8988T (cell line): ENCODE measurements at regions not wholly inside any gene's neighbourhood (a gene's known extent, or its start where the extent isn't known, plus 50 kb on each side); places are given as distances from the start of the nearest gene placed in this dataset.
"Not testable (repeated sequence)": the region's sequence is repeated elsewhere in the genome, so short reads cannot be mapped to it uniquely, and the experiment has no call there.

Experiments
- DNase-seq: peaks from one replicate; pipeline ENCODE4 v3.0.0; 2011

DNA sequence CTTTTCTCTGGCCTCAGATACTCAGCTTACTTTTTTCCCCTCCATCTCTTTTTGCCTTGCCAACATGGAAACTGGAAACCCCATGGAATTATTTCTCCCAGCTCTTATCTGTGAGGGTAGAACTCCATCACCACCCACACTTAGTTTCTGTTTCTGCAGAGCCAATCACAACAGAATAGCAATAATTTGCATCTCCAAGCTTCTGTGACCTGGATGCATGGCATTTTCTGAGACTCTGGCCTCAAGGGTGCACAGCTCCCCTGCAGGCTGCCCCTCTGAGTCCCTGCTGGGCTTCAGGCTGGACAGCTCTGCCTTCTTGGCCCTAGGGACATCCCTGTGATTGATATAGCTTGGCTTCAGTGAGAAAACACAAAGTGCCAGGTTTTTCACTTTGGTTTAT lies 316.5 kb upstream of the FZD8 start:
- not testable (repeated sequence) for DNase-seq

DNA sequence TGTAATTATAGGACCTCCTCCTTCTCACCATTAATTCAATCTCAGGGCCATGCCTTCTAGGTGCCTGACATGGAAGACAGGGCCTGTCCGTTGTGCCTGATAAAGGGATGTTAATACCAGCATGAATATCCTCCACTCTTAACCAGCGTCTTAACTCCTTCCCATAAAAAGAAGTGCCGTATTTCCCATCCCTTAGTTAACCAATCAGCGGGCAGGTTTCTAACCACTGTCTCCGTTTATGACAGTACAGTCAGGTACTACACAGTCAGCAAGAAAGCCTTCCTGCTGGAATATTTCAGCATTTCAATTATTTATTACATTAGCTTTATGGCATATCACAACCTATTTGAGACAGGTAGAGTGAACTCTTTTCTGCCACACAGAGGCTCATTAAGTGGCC lies 308.6 kb upstream of the FZD8 start:
- DNase-seq = no peak

DNA sequence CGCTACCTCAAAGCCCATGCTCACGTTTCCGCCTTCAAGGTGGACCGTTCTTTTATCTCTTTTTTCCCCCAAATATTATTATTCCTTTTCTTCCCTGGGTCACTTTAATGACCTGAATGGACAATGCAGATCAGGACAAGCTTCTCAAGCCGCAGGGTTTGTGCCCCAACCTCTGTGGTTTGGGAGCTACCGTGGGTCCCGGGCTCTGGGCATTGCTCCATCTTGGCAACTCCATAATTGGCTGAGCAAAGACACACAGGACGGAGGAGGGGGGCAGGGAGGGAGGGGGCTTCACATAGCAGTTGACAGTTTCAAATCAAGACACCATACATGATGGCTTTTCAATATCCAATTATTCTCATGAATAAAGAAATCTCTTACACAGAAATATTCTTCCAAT lies 308.1 kb upstream of the FZD8 start:
- no peak for DNase-seq

DNA sequence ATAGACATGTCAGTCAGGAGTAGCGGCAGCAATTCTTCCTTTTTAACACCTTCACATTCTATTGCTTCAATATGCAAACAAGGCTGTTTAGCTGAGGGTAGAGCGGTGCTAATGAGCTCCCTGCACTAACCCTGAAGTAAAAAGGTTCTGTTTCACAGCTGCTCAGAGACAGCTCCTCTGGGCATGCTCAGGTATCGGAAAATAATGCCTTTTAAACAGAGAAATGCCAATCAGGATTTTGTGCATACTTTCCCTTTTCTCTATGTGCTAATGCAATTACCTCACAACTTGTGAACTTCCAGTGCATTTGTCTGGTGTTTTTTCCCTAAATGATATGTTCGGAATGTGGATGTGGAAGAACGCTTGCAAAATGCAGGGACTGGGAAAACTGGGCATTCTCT lies 307.7 kb upstream of the FZD8 start:
- DNase-seq = no peak

DNA sequence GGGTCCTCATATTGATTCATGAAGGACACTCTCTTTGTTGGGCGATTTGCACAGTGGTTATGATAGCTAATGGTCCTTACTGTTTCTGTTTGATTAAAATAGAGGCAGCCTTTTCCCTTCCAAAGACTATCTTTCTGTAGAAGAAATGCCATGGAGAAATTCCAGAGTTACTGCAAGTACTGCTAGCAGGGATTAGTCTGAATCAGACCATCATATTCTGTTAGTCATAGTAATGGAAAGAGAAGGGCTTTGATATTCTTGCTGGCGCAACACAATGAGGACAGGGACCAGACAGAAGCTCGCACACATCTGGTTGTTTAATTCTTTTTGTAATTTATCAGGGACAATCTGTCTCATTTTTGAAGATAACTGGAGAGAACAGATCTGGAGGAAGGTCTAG lies 304.5 kb upstream of the FZD8 start:
- DNase-seq = no peak

DNA sequence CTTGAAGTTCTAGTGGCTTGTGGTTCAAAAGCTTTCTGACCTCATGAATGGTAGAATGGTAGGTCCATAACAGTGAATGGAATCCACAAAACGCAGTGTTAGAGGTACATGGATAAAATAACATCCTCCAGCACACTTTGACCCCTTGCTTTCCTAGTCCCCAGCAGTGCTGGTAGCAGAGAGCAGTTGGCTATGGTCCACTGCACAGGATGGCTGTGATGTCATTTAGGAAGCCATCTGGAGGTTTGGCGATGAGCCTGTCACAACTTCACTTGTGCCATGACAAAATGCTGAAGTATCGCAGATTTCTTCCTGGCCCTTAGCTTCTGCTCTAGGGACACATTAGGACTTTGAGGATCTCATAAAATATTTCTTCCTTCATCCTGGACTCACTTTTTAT lies 300.0 kb upstream of the FZD8 start:
- no peak for DNase-seq

DNA sequence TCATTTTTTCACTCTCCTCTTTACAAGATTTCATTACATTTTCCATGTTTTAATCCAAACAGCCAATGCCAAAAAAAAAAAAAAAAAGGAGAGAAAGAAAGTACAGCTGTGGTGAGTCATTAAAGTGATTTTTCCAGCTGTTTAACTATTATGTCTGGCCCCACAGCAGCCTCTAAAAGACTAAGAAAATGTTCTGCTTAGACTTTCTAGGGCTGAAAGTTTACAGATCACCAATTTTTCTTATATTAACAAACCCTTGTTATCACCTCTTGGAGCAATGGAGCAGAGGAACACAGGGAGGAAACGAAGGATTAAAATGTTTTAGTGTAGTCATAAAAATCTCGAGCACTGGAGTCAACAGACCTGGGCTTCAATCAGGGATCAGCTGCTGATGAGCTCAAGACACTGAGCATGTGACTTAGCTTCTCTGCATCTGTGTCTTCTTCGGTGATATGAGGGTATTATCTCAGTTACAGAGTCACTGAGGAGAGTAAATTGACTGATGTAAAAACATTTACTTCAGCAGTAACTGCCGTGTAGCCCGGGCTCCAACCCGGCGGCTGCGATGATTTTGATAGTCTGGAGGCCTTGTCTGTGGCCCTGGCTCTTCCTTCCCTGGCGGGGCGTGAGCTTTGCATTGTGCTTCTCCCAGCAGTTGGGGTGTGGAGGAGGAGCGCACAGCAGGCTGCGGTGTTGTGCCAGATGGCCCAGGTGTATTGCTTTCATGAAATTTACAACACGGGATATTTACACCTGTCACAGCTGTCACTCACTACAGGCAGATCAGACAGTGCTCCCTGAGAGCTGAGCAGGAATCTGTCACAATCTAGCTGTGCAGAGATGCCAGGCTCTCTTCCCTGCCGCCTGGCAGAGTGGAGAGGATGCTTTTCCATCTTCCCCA lies 298.3 kb upstream of the FZD8 start:
- DNase-seq = no peak

DNA sequence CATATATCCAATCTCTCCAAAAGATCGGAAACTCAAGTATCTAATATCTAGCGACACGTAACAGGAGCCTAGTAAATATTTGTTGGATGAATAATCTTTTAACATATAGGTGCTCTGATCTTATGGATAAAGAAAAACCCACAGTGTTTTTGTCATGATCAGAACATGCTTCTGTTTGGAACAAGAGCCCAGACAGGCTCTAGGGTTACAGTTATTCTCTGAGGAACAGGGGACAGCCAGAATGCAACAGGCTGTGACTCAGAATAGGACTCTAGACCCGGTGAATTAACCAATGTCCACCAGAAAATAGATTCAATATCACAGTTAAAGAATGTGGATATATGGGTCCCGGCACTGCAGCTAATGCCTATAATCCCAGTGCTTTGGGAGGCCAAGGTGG lies 296.1 kb upstream of the FZD8 start:
- DNase-seq = no peak

DNA sequence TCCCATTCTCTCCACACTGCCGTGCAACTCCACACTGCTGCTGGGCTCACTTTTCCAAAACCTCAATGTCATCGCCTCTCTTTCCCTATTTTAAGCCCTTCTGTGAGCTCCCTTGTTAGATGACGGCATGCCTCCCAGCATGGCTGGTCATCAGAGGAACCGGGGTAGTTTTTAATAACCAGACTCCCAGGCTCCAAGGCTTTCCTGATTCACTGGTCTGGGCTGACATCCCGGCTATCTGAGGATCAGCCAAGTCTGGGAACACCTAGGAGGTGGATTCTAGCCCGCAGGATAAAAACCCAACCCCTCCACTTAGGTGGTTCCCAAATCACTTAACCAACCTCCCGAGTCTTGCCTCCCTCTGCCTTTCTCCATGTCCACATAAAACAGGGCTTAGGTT lies 295.4 kb upstream of the FZD8 start:
- no peak for DNase-seq

DNA sequence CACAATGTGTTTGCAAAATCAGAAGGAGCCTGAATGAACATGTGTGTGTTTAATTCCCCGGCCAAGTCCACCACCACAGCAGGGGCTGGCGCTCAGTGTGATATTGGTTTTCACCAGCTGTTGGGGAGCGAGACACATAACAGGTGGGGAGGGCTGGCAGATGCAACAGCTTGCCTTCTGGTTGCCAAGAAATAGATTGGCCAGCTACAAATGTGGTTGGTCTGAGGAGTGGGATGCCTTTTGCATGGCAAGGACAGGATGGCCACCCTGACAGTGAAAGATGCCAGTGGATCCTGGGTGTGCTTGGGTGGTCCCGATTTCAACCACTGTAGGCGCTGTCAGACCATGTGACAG lies 292.5 kb upstream of the FZD8 start:
- DNase-seq = no peak

DNA sequence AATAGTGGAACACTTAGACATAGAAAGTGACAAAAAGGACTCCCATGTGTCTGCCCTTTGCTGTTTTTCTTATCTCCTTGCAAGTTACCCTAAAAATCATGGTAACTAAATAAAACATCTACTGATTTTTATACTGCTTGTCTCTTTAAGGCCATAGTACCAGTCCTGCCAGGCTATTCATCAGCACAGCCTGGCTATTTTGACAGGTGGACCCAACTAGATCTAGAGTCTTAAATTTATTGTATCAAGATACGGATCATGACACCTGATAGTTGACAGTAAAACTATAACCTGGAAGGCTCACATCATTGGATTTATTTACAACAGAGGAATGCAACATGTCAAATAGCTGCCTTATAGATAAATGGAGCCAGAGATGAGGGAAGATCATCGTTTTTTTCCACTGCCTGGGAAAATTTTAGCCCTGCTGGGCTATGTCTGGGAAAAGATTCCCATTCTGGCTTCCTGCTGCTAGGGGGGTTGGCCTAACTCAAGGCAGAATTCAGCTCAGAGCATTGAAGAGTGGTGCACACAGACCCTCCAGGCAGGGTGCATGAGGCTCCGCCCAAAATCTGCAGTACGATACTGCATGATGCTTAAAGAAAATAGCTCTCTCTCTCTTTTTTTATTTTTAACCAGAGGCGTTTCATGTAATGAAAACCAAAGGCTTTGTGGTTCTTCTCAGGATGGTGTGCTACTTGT lies 292.0 kb upstream of the FZD8 start:
- no peak for DNase-seq

DNA sequence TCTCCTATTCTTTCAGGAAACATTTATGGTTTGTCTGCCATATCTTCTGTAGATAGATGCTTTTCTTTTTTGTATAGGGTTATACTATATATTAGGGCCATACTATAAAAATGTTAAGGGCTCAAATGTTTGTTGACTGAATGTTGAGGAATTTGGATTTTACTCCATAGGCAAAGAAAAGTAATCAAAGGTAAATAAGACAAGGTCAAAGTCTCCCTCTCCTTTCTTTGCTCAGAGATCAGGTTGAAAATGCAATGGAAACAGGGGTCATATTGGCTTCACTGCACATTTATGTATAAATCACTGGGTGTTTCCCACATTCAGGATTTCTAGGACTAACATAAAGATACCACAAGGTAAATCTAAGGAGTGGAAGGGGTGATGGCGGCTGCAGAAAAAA lies 291.4 kb upstream of the FZD8 start:
- DNase-seq = no peak

DNA sequence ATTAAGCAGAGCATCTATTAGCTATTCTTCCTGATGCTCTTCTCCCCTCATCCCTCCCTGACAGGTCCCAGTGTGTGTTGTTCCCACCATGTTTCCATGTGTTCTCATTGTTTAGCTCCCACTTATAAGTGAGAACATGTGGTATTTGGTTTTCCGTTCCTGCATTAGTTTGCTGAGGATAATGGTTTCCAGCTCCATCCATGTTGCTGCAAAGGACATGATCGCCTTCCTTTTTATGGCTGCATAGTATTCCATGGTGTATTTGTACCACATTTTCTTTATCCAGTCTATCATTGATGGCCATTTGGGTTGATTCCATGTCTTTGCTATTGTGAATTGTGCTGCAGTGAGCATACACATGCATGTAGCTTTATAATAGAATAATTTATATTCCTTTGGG lies 287.9 kb upstream of the FZD8 start:
- DNase-seq = not testable (repeated sequence)

DNA sequence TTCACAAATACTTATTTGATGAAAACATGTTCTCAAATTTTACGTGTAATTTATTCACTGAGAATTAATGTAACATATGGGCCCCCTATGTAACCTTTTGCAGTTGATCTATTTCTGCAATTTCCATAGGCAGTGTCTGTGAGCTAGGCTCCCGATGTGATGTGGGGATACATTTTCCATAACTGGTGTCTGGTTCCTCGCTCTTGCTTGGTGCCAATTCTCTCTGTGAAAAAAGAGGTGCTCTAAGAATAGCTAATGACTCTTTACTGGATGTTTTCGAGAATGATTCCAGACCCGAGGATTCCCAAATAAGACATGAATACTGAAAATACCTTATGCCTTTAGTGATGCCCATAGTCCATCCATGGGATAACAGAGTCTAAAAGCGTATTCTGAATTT lies 286.7 kb upstream of the FZD8 start:
- DNase-seq = no peak

DNA sequence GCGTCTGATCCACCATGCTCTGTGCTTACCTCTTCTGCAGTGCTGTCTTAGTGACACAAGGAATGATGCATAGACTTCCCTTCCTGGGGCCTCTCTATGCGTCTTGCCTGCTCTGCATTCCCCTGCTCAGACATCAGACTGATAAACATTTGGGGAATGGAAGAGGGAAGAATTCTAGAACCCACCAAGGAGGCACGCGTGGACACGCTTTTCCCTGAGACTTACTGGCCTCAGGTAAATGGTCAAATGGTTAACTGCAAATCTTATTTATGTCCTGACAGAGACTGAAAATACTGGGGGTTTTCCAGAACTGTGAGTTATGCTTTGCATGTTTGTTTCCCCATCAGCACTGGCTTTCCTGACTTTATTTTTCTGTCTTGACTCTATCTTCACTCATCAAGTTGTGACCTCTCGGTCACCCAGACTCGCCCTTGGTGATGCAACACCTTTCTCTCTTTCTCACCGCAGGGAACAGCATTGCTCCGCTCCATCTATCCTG lies 285.9 kb upstream of the FZD8 start:
- DNase-seq = no peak

DNA sequence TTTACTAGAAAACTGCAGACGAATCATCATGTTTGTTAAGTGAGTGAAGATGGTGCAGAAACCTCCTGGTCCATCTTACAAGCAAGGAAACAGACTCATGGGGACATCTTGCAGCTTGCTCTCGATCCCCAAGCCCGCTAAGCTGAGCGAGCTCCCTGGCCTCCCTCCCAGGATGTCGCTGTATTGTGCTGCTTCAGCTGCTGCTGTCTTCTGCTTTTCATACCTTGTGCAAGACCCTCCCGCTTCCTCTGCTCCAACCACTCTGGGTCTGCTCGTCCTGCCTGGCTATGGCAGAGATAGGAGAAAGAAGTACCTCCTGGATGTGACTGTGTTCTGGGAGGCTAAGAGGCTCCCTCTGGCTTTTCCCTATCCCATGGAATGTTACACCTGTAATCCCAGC lies 285.2 kb upstream of the FZD8 start:
- DNase-seq = no peak

DNA sequence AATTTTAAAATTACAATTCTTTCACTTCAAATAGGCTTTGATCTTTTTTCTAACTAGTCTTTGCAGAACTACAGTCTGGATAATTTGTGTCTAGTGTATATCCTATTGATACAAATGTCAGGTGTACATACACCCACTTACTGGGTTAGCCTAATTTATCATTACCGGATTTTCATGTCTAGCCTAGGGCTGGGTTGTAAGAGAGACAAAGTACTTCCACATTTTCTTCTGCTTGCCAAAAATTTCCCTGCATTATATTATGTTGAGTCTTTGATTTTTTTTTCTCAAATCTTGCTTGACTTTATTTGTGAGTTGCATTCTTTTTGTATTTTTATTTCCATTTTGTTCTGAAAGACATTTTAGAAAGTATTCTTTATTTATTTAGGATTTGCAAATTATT lies 284.8 kb upstream of the FZD8 start:
- no peak for DNase-seq

DNA sequence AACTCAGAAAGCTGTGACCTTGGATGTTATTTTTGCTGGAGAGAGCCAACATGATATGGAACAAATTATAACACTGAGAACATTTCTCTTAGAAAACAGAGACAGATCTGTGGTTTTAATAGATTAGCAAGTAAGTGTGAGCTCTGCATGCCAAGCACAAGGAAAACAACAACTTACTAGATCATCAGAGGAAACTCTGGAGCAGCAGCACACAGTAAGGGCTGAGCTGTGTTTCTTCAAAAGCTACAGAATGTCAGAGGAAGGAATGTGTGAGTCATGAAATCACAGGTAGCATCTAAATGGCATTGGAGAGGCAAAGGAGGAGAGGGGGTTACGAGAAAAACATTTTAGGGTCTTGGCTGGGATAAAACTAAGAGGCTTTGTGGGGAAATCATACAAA lies 283.4 kb upstream of the FZD8 start:
- no peak for DNase-seq

DNA sequence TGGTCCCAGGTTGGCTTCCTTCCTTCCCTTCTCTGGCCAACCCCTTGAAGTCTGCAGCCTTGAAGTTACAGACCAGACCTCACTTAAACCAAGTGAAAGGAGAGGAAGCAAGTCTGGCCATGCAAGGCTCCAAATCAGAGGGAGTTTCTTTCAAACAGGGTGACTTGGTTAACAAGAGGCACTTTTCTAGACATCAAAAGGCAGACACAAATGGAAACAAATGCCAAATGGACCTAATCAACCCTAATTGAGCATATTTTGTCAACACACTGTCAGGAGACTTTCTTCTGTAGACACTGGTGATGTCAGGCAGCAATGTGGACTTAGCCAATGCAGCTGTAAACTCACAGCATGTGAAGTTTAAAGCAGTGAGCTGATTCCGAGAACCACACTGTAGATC lies 282.7 kb upstream of the FZD8 start:
- DNase-seq = no peak

DNA sequence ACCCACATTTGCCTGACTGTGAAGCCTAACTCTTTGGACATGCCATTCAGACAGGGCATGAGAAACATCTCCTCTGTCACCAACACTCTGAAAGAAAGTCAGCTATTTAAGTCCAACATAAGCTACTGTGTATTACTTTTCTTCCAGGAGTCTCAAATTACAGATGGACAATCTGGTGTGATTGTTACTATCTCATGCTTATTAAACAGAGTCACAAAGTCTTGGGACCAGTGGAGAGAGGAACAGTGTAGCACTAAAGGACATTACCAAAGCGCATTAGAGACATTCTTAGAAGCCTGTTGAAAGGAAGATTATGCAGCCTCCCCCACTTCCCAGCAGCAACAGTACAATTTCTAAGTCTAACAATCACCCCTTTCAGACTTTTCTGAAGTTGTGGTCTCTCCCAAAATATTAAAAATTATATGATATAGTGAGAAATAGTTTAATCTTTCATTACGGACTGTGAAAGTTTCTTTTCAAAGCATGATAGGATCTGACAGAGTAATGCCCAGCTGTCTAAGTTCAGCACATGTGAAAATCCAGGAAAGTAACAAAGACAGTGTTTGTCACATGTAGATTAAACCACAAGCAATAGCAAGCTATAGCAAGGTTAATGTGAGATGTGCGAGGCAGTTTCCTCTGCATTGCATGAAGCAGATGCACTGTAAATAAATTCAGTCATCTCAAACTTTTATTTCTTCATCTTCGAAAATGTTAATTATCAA lies 280.9 kb upstream of the FZD8 start:
- DNase-seq = no peak

DNA sequence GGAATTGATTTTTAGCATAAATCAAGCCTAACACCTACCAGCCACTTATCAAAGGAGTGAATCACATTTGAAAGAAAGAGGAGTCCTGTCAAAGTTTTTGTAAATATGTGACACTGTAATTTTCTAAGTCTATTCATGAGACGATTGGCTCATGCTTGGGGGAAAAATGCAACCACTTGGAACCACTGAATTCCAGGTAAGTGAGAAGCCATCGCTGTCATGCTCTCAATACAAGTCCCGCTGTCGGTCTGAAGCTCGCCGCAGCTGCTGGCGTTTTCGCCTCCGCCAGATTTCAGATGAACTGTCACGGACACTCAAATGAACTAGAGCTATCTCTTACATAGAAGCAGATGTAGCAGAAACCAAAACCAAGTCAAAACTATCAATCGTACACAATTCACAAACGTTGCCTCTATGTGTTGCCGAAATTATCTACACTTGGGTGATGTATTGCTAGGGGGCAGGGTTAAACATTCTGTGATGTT lies 279.8 kb upstream of the FZD8 start:
- no peak for DNase-seq

DNA sequence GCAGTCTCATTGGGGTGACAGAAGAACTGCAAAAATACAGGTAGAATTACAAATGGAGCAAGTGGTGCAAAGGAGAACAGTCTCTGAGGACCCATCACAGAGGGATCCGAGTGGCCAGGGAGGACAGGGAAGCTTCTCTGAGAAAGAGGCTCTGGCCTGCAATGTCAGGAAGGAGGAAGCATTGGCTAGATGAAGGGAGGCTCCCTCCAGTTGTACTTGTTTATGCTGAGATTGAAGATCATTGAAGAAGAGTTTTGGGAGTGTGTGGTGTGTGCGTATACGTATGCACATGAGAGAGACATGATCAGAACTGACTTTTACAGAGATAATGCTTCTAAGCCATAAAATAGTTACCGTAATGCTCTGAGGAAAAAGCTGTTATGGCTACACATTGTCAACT lies 274.7 kb upstream of the FZD8 start:
- no peak for DNase-seq

DNA sequence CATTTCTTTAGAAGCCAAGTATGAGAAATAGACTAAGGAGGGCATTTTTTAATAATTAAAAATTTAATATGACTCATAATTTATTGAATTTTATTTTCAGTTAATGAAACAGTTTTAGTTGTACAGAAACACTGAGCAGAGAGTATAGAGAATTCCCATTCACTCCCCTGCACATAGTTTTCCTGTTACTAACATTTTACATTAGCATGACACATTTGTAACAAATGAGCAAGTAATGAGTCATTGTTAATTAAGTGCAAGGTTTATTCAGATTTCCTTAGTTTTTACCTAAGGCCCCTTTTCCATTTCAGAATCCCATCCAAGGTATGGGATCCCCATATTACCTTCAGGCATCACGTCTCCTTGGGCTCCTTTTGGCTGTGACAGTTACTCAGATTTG lies 271.5 kb upstream of the FZD8 start:
- no peak for DNase-seq
